ENCODE measurements at regions not wholly inside any gene's neighbourhood (a gene's known extent, or its start where the extent isn't known, plus 50 kb on each side); places are given as distances from the start of the nearest gene placed in this dataset.

DNA sequence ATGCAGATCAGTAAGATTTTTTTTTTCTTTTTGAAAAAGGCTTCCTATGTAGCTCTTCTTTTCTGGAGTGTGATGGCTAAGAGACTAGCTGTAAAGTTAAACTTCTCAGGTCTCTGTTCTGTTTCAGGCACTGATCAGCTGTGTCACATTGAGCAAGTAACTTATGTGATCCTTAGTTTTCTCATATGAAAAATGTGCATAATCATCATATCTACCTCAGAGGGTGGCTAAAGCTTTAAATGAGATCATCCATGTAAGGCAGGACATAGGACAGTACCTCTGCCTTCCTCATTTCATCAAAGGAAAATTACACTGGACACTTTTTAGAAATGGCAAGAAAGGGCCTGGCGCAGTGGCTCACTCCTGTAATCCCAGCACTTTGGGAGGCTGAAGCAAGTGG lies 235.9 kb upstream of the TYRP1 start:
- no peak for DNase-seq

DNA sequence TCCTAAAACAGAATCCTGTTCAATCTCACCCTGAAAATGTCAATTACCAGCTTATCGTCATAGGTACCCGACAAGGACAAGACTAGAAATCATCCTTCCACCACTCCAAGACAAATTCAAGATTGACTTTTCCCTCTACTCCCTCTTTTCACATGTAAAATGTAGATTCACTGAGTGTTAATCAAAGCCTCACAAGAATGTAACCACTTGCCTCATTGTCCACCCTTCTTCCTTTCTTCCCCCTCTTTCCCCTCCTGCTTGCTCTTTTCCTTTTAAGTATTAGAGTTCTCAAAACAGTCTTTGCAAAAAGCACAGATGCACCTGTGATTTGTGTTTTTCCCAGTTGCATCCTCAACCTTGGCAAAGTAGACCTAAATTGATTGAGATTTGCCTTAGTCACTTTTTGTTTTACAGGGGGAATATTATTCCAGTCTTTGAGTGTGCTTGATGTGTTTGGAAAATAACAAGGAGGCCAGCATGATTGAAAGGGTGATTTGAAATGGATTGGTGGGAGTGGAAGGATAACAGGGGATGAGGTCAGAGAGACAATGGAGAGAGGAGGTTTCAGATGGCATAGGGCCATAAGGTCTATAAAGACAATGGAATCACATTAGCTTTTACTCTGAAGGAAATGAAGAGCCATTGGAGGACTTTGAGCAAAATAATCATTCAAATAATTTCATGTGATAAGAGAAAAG lies 231.3 kb upstream of the TYRP1 start:
- DNase-seq = no peak

DNA sequence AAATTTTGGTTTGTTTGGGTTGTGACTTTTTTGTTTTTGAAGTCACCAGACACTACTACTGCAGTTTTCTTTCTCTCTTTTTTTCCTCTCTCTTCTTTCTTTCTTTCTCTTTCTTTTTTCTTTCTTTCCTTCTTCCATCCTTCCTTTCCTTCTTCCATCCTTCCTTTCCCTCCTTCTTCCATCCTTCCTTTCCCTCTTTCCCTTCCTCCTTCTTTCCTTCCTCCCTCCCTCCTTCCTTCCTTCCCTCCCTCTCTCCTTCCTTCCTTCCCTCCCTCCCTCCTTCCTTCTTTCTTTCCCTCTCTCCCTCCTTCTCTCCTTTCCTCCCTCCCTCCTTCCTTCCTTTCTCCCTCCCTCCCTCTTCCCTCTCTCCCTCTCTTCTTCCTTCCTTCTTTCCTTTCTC lies 230.3 kb upstream of the TYRP1 start:
- no peak for DNase-seq

DNA sequence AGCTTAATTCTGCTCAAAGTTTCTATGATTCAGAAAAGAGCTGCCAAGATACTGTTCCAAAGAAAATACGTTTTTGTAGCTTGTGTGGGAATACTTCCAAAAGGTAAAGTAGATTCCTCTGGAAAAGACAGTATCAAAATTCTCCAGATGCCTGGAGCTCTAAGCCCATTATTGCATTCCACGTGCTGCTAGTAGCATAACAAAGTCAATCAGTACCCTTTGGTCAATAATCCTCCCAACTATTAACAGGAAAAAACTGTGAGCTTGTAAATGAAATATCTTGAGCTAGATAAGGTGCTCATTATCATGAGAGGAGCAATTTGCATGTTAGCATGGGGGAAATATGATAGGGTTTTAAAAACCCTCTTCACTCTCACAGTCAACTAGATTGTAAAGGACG lies 229.5 kb upstream of the TYRP1 start:
- no peak for DNase-seq

DNA sequence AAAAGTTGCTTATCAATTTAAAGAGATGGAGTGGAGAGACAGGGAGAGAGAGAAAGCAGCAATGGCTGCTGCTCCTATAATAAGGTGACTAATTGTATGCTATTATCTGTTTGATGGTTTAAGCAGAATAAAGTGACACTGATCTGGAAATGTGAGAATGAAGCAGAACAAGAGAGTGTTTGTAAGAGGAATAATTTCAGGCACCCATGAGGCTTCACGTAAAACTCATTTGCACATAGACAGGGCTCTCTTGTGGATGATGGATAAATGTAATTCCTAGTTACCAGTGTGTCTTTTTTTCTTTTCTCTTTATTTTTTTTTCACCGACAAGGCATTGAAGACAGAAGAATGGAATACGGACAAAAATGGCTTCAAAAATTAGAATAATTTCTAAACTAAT lies 228.8 kb upstream of the TYRP1 start:
- no peak for DNase-seq

DNA sequence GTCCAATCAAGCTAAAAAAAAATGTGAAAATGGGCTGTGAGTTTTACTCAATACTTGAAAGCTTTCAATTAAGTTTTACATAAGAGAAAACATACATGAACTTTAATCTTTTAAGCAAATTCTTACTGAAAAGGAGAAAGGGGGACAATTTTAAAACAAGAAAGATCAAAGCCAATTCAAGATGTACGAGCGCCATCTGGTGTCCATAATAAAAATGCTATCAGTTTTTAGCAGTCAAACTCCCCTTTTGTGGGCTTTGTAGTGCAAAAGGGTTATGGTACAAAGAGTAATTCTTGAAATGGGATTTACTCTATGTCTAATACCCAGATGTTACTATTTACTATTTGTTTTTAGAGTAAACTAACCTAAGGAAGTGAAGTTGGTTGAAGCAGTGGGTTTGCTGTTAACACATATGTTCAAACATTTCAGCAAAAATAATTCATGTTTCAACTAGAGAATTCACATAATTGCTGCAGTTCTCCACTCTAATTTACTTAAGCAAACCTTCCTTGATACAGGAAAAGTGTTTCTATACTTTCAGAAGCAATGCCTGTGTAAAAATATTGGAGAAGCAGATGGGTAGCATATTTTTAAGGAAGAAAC lies 228.2 kb upstream of the TYRP1 start:
- no peak for DNase-seq

DNA sequence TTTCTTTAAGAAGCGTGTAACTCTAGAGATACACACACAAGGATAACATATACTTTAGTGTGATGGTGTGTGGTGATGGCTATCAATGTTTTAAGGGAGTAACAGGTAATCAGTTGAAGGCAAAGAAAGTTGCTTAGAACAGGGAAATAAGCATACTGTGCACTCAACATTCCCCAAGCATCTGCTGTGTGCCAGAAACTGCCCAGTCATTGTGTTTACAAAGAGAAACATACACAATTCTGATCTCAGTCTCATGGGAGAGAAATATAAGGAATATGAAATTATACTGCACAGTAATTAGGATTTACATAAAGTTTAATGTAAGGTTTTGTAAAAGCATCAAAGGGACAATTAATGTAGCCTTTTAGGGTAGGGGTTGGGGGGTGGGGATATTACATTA lies 224.1 kb upstream of the TYRP1 start:
- DNase-seq = no peak

DNA sequence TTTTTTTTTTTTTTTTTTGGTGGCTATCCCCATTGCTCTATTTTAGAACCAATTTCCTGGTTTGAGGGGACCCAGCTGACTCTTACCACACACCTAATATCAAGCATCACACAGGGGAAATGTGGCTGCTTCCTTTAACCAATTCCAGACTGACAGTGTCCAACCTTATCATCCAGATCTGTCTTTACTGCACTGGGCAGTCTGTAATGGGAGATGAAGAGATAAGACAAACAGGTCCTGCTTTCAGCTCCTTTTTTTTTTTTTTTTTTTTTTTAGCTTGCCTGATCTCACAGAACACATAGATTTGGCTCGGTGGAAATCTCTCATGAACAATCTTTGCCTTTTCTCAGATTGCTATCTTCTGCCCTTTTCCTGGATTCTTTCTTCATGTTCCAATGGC lies 198.8 kb upstream of the TYRP1 start:
- no peak for DNase-seq

DNA sequence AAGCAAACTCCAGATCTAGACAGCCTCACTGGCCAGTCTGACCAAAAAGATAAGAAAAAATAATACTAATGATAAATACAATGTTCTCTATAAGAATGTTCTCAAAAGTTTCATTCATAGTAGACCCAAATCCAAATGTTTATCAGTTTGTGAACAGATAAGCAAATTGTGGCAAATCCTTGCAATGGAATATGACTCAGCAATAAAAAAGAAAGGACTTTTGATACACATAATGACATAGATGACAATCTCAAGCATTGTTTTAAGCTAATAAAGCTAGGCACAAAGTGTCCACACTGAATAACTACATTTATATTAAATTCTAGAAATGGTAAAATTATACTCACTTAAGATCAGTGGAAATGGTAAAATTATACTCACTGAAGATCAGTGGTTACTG lies 195.4 kb upstream of the TYRP1 start:
- DNase-seq = no peak

DNA sequence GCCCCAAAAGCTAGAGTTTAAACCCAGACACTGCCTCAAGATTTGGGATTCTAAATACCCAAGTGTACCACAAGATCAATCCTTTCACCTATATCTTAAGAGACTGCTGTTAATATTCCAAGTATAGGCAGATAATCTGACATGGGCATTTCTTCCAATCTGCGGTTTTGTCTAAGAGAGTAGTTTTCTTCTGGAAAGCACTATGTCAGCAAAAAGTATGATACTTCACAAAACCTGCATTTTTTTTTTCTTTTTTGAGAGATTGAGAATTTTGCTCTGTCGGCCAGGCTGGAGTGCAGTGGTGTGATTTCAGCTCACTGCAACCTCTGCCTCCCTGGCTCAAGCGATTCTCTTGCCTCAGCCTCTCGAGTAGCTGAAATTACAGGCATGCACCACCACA lies 190.7 kb upstream of the TYRP1 start:
- DNase-seq = no peak

DNA sequence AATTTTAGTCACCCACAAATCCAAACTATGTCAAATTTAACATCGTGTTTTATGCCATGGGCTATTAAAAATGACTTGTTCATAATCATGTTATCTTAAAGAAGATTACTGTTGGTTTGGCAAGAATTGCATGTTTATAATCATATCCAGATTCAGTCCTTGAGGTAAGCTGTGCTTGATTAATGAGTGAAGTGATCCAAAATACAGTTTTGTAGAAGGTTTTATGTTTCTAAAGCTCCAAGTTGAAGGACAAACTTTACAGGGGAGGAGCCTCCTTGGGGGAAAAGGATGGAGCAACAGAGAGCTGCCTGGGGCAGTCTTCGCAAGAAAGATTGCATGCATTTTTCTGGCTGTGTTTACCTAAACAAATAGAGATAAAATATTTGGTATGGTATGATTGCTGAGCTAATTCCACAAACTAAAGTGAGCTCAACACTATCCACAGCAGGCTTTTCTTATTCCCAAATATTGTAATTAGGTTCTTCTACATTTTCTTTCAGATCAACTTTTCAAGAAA lies 189.5 kb upstream of the TYRP1 start:
- DNase-seq = no peak

DNA sequence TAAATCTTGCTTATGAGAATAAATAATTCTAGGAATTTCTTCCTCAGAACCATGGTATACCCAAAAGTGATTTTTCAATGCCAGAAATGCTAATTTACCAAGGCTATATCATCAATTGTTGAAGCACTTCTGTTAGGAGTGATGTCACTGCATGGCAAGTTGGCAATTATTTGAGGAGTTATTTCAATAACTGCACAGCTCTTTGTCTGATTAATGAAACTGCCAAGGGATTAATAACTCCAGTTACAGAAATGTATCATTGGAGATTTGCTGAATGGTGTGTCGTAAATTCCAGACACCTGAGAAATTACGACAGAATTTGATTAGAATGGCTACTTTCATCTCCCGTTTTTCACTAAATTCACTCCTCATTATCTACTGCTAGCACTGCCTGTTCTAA lies 182.6 kb upstream of the TYRP1 start:
- no peak for DNase-seq

DNA sequence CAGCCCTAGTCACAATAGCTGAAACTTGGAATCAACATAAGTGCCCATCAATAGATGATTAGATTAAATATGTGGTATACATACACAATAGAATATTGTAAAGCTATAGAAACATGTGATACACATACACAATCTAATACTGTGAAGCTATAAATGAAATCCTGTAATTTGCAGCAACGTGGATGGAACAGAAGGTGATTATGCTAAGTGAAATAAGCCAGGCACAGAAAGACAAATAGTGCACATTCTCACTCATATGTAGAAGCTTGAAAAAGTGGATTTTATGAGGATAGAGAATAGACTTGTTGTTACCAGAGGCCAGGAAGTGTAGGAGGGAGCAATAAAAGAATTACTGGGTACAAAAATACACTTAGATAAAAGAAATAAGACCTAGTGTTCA lies 181.5 kb upstream of the TYRP1 start:
- DNase-seq = no peak

DNA sequence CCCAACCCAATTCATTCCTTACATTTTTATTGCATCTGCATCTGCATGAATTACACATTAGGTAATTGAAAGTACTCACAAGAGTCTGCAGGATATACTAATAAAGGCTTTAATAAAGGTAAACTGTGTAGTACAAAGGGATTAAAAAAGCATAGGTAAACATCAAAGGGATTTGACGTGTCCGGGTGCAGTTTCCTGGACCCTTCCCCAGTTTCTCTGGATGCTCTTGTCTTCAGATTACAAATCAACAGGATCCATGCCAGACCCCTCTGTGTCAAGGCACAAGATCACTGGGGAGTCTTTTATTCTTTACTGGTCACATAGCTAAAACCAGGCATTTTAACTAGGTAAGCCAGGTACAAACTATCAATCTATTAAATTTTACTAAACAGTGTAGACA lies 177.2 kb upstream of the TYRP1 start:
- DNase-seq = no peak

DNA sequence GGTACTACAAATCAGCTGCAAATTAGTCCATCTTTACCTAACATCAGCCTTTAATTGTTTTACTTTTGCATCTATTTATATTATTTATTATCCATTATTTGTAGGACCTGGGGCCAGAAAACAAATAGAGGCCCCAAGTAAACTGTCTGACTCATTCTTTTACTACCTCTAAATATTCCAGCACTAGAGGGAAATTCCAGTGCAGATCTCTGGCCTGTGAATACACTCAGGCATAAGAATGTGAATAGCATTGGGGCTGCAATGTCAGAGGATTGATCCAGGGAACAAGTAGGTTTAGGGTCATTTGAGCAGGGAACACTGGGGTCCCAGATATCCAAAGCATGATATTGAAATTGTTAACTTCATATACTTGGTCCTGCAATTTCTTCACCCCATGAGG lies 176.6 kb upstream of the TYRP1 start:
- no peak for DNase-seq

DNA sequence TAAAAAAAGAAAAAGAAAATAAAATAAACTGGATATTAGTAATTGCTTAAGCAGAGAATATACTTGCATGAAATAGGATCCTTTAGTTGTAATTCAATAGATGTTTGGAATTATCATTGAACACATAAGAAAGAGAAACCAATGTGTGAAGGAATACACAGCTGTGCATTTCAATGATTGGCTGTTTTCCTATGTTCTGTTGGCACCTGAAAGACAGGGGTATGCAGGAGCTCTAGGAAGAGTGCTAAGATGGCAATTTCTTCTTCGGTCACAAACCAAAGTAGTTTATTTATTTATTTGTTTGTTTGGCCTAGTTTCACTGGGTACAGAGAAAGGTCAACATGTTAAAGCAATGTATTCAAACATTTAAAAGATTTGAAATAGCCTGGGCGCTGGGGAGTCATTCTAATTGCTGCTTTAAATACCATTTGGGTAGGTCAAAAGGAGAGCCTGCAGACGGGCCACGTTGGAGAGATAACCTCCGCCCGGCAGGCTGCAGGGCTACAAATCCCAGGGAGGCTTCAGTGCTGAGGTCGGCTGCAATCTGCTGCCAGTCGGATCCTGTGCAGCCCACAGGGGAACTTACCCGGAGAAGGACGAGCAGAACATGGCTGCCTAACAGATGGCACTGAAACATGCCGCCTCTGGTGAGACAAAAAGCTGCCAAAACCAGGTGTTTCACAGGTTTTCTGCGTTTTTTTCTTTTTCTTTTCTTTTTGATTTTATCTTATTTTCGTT lies 154.2 kb upstream of the TYRP1 start:
- DNase-seq = no peak

DNA sequence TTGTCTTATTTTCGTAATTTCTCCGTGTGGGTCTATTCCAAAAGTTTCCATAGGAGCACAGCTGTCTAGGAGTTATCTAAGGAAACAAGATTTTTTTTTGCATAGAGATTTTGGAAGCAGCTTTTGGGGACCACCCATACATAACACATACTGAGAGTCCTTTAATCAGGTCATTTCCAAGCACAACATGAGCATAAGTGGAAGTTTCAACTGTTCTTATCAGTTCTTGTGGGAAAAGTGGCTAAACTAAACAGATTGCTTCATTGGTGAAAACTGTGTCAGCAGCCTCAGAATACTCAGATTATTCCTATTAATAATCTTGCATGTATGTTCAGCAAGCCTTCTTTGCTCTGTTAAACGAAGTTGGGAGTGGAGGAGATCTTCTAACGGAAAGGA lies 153.6 kb upstream of the TYRP1 start:
- no peak for DNase-seq

DNA sequence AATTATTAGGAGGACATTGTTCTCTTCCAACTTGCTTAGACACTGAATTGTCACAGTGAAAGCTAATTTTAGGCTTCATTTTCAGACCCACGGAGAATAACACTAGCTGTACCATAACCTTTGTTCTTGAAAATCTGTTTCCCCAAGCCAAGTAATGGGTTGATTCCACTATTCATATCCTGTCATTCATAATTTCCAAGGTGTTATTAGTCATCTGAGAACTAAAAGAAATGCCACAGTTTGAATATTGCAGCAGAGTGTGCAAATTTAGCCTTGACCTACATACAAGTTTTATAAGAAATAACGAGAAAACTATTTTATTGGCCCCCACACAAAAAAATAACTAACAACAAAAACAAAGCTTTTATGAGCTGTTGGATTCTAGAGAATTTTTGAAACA lies 148.5 kb upstream of the TYRP1 start:
- no peak for DNase-seq

DNA sequence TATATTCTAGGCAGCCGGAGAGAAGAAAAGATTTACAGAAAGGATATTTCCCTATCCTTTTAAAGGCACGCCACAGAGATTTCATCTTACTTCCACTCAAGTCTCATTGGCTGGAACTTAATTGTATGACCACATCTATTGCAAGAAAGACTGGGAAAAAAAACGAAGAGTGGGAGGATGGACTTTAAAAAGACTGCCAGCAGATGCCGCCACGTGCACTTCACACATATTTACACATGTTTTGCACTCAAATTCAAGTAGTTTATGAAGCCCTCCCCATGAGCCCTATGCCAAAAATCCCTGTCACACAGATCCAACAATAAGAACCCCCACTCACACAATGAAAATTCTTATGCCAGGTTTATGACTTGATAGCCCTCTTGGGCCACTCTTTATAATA lies 138.5 kb upstream of the TYRP1 start:
- no peak for DNase-seq

DNA sequence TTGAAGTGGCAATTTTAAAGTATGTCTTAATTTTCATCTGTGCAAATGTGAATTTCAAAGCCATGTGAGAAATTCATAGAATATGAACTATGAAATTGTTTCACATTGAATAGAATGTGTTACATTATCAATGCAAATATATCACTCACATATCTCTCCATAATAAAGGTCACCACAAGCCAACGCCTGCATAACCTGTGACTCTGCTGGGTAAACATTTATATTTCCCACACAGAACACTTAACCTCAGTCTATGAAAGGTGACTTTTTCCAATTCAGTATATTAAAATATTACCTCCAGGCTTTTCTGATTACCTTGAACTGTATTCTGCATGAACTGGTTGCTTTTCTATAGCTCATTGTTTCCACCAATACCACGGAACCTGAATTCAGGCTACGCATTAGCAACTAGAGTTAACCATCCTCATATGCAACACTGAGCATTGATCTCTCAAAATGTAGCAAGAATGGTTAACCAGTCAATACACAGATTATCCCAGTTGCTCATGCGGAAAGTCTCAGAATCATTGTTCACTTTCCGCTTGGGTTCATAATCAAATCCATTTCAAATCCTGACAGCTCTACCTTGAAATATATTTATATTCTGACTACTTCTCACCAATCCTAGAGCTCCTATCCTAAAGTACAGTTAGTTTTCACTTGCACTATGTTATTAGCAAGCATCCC lies 126.6 kb upstream of the TYRP1 start:
- DNase-seq = no peak

DNA sequence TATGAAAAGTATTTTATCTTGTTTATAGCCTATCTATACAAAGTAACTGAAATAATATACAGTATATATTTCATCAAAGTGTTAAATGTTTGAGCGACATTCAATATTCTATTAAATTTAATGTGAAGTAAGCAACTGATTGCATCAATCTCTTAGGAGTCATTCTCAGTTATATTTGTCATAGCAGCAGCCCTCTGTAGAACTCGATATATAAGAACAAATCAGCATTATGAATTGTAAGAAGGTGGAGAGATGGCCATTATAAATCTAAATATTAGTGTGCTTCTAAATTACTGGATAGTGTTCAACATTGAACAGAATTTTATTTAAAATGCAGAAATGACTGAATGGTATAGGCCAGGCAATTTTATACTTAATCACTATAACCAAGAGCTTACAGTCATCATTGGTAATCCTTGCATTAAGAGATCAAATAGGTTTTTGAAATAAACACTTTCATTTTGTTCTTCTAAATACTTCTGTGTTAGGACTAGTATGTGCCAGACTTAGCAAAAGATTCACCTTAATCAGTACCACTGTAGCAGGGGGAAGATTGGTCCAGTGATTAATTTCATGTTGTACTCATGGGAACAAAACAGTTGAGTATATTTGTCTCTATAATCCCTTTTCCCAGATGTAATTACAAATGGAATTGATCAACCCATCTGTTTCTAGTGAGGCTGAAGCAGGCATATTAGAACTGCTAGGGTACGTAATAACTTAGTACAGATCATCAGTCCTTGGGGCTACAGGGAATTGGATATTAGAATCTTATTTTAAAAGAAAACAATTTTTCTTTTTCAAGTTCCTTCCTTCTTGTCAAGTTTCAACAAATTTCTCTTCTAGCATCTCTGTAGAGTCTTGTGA lies 108.3 kb upstream of the TYRP1 start:
- no peak for DNase-seq

DNA sequence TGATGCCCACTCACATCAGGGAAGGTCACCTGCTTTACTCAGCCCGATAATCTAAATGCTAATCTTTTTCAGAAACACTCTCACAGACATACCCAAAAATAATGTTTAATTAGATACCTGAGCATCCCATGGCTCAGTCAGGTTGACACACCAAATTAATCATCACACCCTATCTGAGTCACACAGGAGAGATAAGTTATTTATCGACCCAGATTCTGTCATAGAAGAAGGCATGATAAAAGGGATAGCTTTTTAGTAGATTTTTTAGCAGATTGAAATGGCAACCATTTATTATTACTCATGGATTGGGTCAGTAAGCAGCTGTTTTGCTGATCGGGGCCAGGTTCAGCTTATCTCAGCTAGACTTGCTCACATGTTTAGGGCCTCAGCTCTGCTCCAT lies 97.8 kb upstream of the TYRP1 start:
- no peak for DNase-seq

Data from C1 segment of cervical spinal cord (tissue), 14 donors.